ENCODE measurements at regions not wholly inside any gene's neighbourhood (a gene's known extent, or its start where the extent isn't known, plus 50 kb on each side); places are given as distances from the start of the nearest gene placed in this dataset.
A peak's percentile ranks its signal among the peaks of the same experiment; 100 is the strongest.

GRCh38 chr3:67875338-67875737, 220.9 kb upstream of the SUCLG2 start:
- no peak for DNase-seq (ENCODE audit: low read depth)

- DNase-seq (ENCODE audit: low read depth), result no peak
Measured at GRCh38 chr3:67870477-67870876, 216.1 kb upstream of the SUCLG2 start.

- DNase-seq (ENCODE audit: low read depth), result no peak
Measured at GRCh38 chr3:67866571-67866970, 212.2 kb upstream of the SUCLG2 start.

GRCh38 chr3:67864587-67865183, 210.3 kb upstream of the SUCLG2 start:
- no peak for DNase-seq (ENCODE audit: low read depth)

GRCh38 chr3:67863869-67864268, 209.5 kb upstream of the SUCLG2 start:
- no peak for DNase-seq (ENCODE audit: low read depth)

- no peak for DNase-seq (ENCODE audit: low read depth)
Measured at GRCh38 chr3:67860429-67860828, 206.0 kb upstream of the SUCLG2 start.

GRCh38 chr3:67858492-67858891, 204.1 kb upstream of the SUCLG2 start:
- no peak for DNase-seq (ENCODE audit: low read depth)

- no peak for DNase-seq (ENCODE audit: low read depth)
Measured at GRCh38 chr3:67856718-67857117, 202.3 kb upstream of the SUCLG2 start.

GRCh38 chr3:67854663-67855062, 200.3 kb upstream of the SUCLG2 start:
- DNase-seq (ENCODE audit: low read depth), result no peak

- DNase-seq (ENCODE audit: low read depth), result no peak
Measured at GRCh38 chr3:67853520-67853919, 199.1 kb upstream of the SUCLG2 start.

GRCh38 chr3:67848299-67848698, 193.9 kb upstream of the SUCLG2 start:
- no peak for DNase-seq (ENCODE audit: low read depth)

GRCh38 chr3:67846166-67846565, 191.8 kb upstream of the SUCLG2 start:
- DNase-seq (ENCODE audit: low read depth), result no peak

- DNase-seq (ENCODE audit: low read depth), result no peak
Measured at GRCh38 chr3:67832817-67833216, 178.4 kb upstream of the SUCLG2 start.

GRCh38 chr3:67831262-67831661, 176.8 kb upstream of the SUCLG2 start:
- DNase-seq (ENCODE audit: low read depth), result no peak

GRCh38 chr3:67828486-67829010, 174.1 kb upstream of the SUCLG2 start:
- DNase-seq (ENCODE audit: low read depth), result no peak

GRCh38 chr3:67821135-67821534, 166.7 kb upstream of the SUCLG2 start:
- DNase-seq (ENCODE audit: low read depth), result no peak

- DNase-seq (ENCODE audit: low read depth), result no peak
Measured at GRCh38 chr3:67819447-67819846, 165.0 kb upstream of the SUCLG2 start.

GRCh38 chr3:67809370-67809935, 155.0 kb upstream of the SUCLG2 start:
- no peak for DNase-seq (ENCODE audit: low read depth)

- no peak for DNase-seq (ENCODE audit: low read depth)
Measured at GRCh38 chr3:67808906-67809305, 154.5 kb upstream of the SUCLG2 start.

- DNase-seq (ENCODE audit: low read depth), result no peak
Measured at GRCh38 chr3:67804578-67804977, 150.2 kb upstream of the SUCLG2 start.

- no peak for DNase-seq (ENCODE audit: low read depth)
Measured at GRCh38 chr3:67804089-67804488, 149.7 kb upstream of the SUCLG2 start.

GRCh38 chr3:67798412-67798811, 144.0 kb upstream of the SUCLG2 start:
- DNase-seq (ENCODE audit: low read depth), result no peak

- DNase-seq (ENCODE audit: low read depth), result no peak
Measured at GRCh38 chr3:67791620-67792019, 137.2 kb upstream of the SUCLG2 start.

GRCh38 chr3:67790043-67790442, 135.6 kb upstream of the SUCLG2 start:
- DNase-seq (ENCODE audit: low read depth), result peak; percentile 37
